OCI-LY1 (cell line): ENCODE measurements at regions not wholly inside any gene's neighbourhood (a gene's known extent, or its start where the extent isn't known, plus 50 kb on each side); places are given as distances from the start of the nearest gene placed in this dataset.

Experiments used
- H2AFZ ChIP-seq: fragments of 200-600 bp; sonication (generic), shearing (Covaris generic); 2 replicates; pipeline ENCODE4 v1.6.0; 2014; ENCODE audit warnings: antibody characterized with exemption, mild to moderate bottlenecking, low read length
- H3F3A ChIP-seq: fragments of 200-600 bp; sonication (generic), shearing (Covaris generic); 2 replicates; pipeline ENCODE4 v1.6.0; 2014; ENCODE audit warnings: mild to moderate bottlenecking, antibody characterized with exemption, low read length, moderate library complexity; ENCODE audit not compliant: insufficient read depth
- H3K27ac ChIP-seq: fragments of 200-600 bp; sonication (generic); 2 replicates; pipeline ENCODE4 v1.5.1; 2014; ENCODE audit warnings: low read length, mixed run types, mild to moderate bottlenecking, low read depth; ENCODE audit not compliant: poor library complexity, severe bottlenecking
- H3K27me3 ChIP-seq: fragments of 200-600 bp; sonication (generic); 2 replicates; pipeline ENCODE4 v1.6.0; 2014; ENCODE audit warnings: antibody characterized with exemption, mild to moderate bottlenecking, low read length, moderate library complexity; ENCODE audit not compliant: insufficient read depth
- H3K36me3 ChIP-seq: fragments of 200-600 bp; sonication (generic); 2 replicates; pipeline ENCODE4 v1.6.1; 2014; ENCODE audit warnings: mild to moderate bottlenecking, antibody characterized with exemption, low read length, moderate library complexity, mixed read lengths; ENCODE audit not compliant: insufficient read depth
- H3K4me1 ChIP-seq: fragments of 200-600 bp; sonication (generic); 2 replicates; pipeline ENCODE4 v1.5.1; 2014; ENCODE audit warnings: mild to moderate bottlenecking, low read length, moderate library complexity; ENCODE audit not compliant: insufficient read depth, severe bottlenecking
- H3K4me2 ChIP-seq: fragments of 200-600 bp; sonication (generic), shearing (Covaris generic); 2 replicates; pipeline ENCODE4 v1.6.1; 2014; ENCODE audit warnings: low read length
- H3K4me3 ChIP-seq: fragments of 200-600 bp; sonication (generic); 2 replicates; pipeline ENCODE4 v1.5.1; 2014; ENCODE audit warnings: low read length, low read depth, mild to moderate bottlenecking, mixed read lengths; ENCODE audit not compliant: poor library complexity, severe bottlenecking
- H3K79me2 ChIP-seq: fragments of 200-600 bp; shearing (Covaris generic); 2 replicates; pipeline ENCODE4 v1.6.1; 2016; ENCODE audit warnings: mixed run types, low read length, mixed read lengths; ENCODE audit not compliant: insufficient read depth
- H3K9ac ChIP-seq: fragments of 200-600 bp; sonication (generic), shearing (Covaris generic); 2 replicates; pipeline ENCODE4 v1.6.1; 2014; ENCODE audit warnings: mild to moderate bottlenecking, low read length, mixed read lengths
- H3K9me2 ChIP-seq: fragments of 200-600 bp; sonication (generic), shearing (Covaris generic); 2 replicates; pipeline ENCODE4 v1.6.1; 2014; ENCODE audit warnings: low read depth, mild to moderate bottlenecking, low read length, mixed read lengths
- H3K9me3 ChIP-seq: fragments of 200-600 bp; shearing (Covaris generic); 2 replicates; pipeline ENCODE4 v1.6.1; 2014; ENCODE audit warnings: low read length, mixed read lengths
- H4K20me1 ChIP-seq: fragments of 200-600 bp; sonication (generic), shearing (Covaris generic); 2 replicates; pipeline ENCODE4 v1.6.0; 2016; ENCODE audit warnings: mild to moderate bottlenecking, low read length; ENCODE audit not compliant: insufficient read depth
- CTCF ChIP-seq: fragments of 200-600 bp; sonication (generic), shearing (Covaris generic); IDR thresholded peaks from 2 replicates; pipeline ENCODE4 v1.5.1; 2017; ENCODE audit warnings: mild to moderate bottlenecking, antibody characterized with exemption, low read length, moderate library complexity, mixed read lengths
- EZH2 ChIP-seq: fragments of 200-600 bp; sonication (generic), shearing (Covaris generic); IDR thresholded peaks from 2 replicates; pipeline ENCODE4 v1.8.0; 2017; ENCODE audit warnings: borderline replicate concordance, mixed run types, mild to moderate bottlenecking, antibody characterized with exemption, low read length, moderate library complexity, mixed read lengths

- no peaks in the 10 kb centered on the region for H3K4me1 ChIP-seq
- H3K4me3 ChIP-seq: no peak overlapping the region
- H3K27ac ChIP-seq: no peak overlapping the region
- H3K27me3 ChIP-seq: no peaks in the 10 kb centered on the region
- H3F3A ChIP-seq: no peaks in the 10 kb centered on the region
- H3K9me3 ChIP-seq: no peaks in the 10 kb centered on the region
- TF ChIP-seq CTCF (no peak), EZH2 (no peak)
- H3K36me3 ChIP-seq: no peaks in the 10 kb centered on the region
- no peak overlapping the region for H2AFZ ChIP-seq
- no peaks in the 10 kb centered on the region for H4K20me1 ChIP-seq
- no peak overlapping the region for H3K9ac ChIP-seq
- no peak overlapping the region for H3K4me2 ChIP-seq
- no peaks in the 10 kb centered on the region for H3K79me2 ChIP-seq
- no peaks in the 10 kb centered on the region for H3K9me2 ChIP-seq
Measured at GRCh38 chr12:88944397-88944796, 364.1 kb upstream of the KITLG start.

GRCh38 chr12:88940854-88941253, 360.6 kb upstream of the KITLG start:
- Histone ChIP-seq H2AFZ (no peak overlapping the region), H3K27me3 (no peaks in the 10 kb centered on the region), H3F3A (no peaks in the 10 kb centered on the region), H4K20me1 (no peaks in the 10 kb centered on the region), H3K9me2 (no peaks in the 10 kb centered on the region), H3K9me3 (no peaks in the 10 kb centered on the region), H3K4me1 (no peaks in the 10 kb centered on the region), H3K4me3 (no peak overlapping the region), H3K4me2 (no peak overlapping the region), H3K36me3 (no peaks in the 10 kb centered on the region), H3K79me2 (no peaks in the 10 kb centered on the region), H3K9ac (no peak overlapping the region), H3K27ac (no peak overlapping the region)
- TF ChIP-seq EZH2 (no peak), CTCF (no peak)

- Histone ChIP-seq H4K20me1 (no peaks in the 10 kb centered on the region), H3K4me3 (no peak overlapping the region), H3K9me2 (no peaks in the 10 kb centered on the region), H3K9ac (no peak overlapping the region), H3K4me2 (no peak overlapping the region), H3K27ac (no peak overlapping the region), H3F3A (no peaks in the 10 kb centered on the region), H2AFZ (no peak overlapping the region), H3K36me3 (no peaks in the 10 kb centered on the region), H3K9me3 (no peaks in the 10 kb centered on the region), H3K79me2 (no peaks in the 10 kb centered on the region), H3K4me1 (no peaks in the 10 kb centered on the region), H3K27me3 (no peaks in the 10 kb centered on the region)
- no peak for TF ChIP-seq CTCF
- no peak for TF ChIP-seq EZH2
Measured at GRCh38 chr12:88935856-88936255, 355.6 kb upstream of the KITLG start.
